Mesendoderm (in vitro differentiated cells): ENCODE measurements at regions not wholly inside any gene's neighbourhood (a gene's known extent, or its start where the extent isn't known, plus 50 kb on each side); places are given as distances from the start of the nearest gene placed in this dataset.

Source experiments
- DNase-seq: peaks from one replicate; pipeline ENCODE4 v3.0.0; 2013
- H2AK5ac ChIP-seq: 2 replicates; pipeline ENCODE4 v1.6.1; 2013; ENCODE audit warnings: low read length, inconsistent platforms
- H2BK120ac ChIP-seq: 2 replicates; pipeline ENCODE4 v1.6.1; 2013; ENCODE audit warnings: low read depth, mild to moderate bottlenecking, low read length, moderate library complexity, mixed read lengths
- H2BK15ac ChIP-seq: replicated peaks from 2 replicates; pipeline ENCODE4 v1.6.1; 2013; ENCODE audit warnings: low read depth, mild to moderate bottlenecking, moderate library complexity
- H2BK5ac ChIP-seq: 2 replicates; pipeline ENCODE4 v1.6.1; 2013; ENCODE audit warnings: low read length, inconsistent platforms
- H3K18ac ChIP-seq: 2 replicates; pipeline ENCODE4 v1.6.1; 2013; ENCODE audit warnings: mild to moderate bottlenecking, low read length, mixed read lengths
- H3K23ac ChIP-seq: one replicate; pipeline ENCODE4 v1.6.1; 2013; ENCODE audit warnings: low read length
- H3K27ac ChIP-seq: 2 replicates; pipeline ENCODE4 v1.5.1; 2013; ENCODE audit warnings: low read depth, mild to moderate bottlenecking, inconsistent platforms, low read length, moderate library complexity
- H3K27me3 ChIP-seq: 2 replicates; pipeline ENCODE4 v1.6.1; 2013; ENCODE audit warnings: low read length, control low read depth, mild to moderate bottlenecking, inconsistent platforms; ENCODE audit not compliant: insufficient read depth, poor library complexity
- H3K36me3 ChIP-seq: 2 replicates; pipeline ENCODE4 v1.6.1; 2013; ENCODE audit warnings: low read length, inconsistent platforms; ENCODE audit not compliant: control insufficient read depth, insufficient read depth
- H3K4ac ChIP-seq: one replicate; pipeline ENCODE4 v1.6.1; 2013; ENCODE audit warnings: low read depth, mild to moderate bottlenecking, low read length, moderate library complexity
- H3K4me1 ChIP-seq: 2 replicates; pipeline ENCODE4 v1.6.1; 2013; ENCODE audit warnings: low read depth, low read length, inconsistent platforms; ENCODE audit not compliant: control insufficient read depth
- H3K4me2 ChIP-seq: 2 replicates; pipeline ENCODE4 v1.6.1; 2013; ENCODE audit warnings: low read length
- H3K4me3 ChIP-seq: 2 replicates; pipeline ENCODE4 v1.5.1; 2013; ENCODE audit warnings: mild to moderate bottlenecking, low read length
- H3K56ac ChIP-seq: one replicate; pipeline ENCODE4 v1.6.1; 2013; ENCODE audit warnings: low read length
- H3K79me1 ChIP-seq: 2 replicates; pipeline ENCODE4 v1.6.1; 2013; ENCODE audit warnings: low read length, inconsistent platforms
- H3K79me2 ChIP-seq: 2 replicates; pipeline ENCODE4 v1.6.1; 2013; ENCODE audit warnings: mild to moderate bottlenecking, low read length; ENCODE audit not compliant: control insufficient read depth, insufficient read depth
- H3K9ac ChIP-seq: 2 replicates; pipeline ENCODE4 v1.6.1; 2013; ENCODE audit warnings: low read length, inconsistent platforms
- H4K5ac ChIP-seq: one replicate; pipeline ENCODE4 v1.6.1; 2013; ENCODE audit warnings: low read length
- H4K8ac ChIP-seq: one replicate; pipeline ENCODE4 v1.6.1; 2013; ENCODE audit warnings: low read depth, mild to moderate bottlenecking, control low read depth, low read length, moderate library complexity
- WGBS: extraction: QIAGEN DNeasy Blood & Tissue Kit; methylation state at CpG from one replicate; pipeline ENCODE4 v1.1.7; 2013; ENCODE audit warnings: low lambda C conversion rate, missing lambda C conversion rate; ENCODE audit not compliant: insufficient coverage; ENCODE audit errors: extremely low coverage; 5-methylcytosine and 5-hydroxymethylcytosine counted together

DNA sequence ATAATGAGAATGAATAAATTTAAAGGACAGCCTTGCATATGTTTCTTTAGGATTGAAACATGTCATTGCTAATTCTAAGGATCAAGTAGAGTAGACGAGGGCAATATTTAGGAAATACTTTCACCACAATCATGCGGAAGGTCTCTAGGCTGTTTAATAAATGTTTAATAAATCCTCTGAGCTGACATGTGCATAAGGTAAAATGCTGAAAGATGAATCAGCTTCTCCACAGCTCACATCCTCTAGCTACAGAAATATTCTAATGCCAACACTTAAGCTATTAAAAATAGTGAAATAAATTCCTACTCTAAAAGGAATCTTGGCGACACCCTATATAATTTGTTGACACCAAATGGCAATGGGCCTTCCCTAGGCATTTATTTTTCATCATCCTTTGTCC lies 407.3 kb downstream of the TBL1XR1 start:
- H2BK5ac ChIP-seq: no peak overlapping the region
- no peak overlapping the region for H3K9ac ChIP-seq
- H2AK5ac ChIP-seq: no peak overlapping the region
- no peak overlapping the region for H3K4ac ChIP-seq
- no peak overlapping the region for H3K4me3 ChIP-seq
- no peaks in the 10 kb centered on the region for H3K27me3 ChIP-seq
- H2BK15ac ChIP-seq: no peak overlapping the region
- H4K5ac ChIP-seq: no peak overlapping the region
- H3K56ac ChIP-seq: no peak overlapping the region
- H3K4me1 ChIP-seq: no peaks in the 10 kb centered on the region
- DNase-seq: no peak
- no peak overlapping the region for H3K4me2 ChIP-seq
- H3K18ac ChIP-seq: no peak overlapping the region
- no CpG with 5 or more reads among the region's 3 CpGs for WGBS
- no peaks in the 10 kb centered on the region for H3K79me2 ChIP-seq
- H3K79me1 ChIP-seq: no peaks in the 10 kb centered on the region
- no peak overlapping the region for H4K8ac ChIP-seq
- no peaks in the 10 kb centered on the region for H3K36me3 ChIP-seq
- no peak overlapping the region for H3K23ac ChIP-seq
- H3K27ac ChIP-seq: no peak overlapping the region
- H2BK120ac ChIP-seq: no peak overlapping the region

DNA sequence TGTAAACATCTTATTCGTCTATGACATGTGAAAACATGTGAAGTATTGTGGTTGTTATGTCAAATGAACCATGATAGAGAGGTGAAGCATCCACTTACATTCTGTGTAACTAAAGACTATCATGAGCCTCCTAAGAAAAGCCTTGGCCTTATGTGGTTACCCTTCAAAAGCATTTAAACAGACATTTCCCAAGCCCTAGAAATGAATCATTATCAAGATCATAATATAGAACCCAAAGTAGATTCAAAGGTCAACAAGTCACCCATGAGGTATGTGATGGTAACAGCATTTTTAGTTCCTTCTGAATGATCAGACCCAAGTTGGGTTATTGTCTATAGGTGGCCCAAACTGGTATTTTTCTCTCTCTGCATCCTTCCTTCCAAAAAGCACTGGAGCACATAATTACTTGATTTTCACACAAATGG lies 408.0 kb downstream of the TBL1XR1 start:
- no peaks in the 10 kb centered on the region for H3K79me2 ChIP-seq
- no peak overlapping the region for H3K23ac ChIP-seq
- no peak overlapping the region for H3K4me3 ChIP-seq
- no peak overlapping the region for H3K56ac ChIP-seq
- H4K5ac ChIP-seq: no peak overlapping the region
- no peak overlapping the region for H3K27ac ChIP-seq
- H3K27me3 ChIP-seq: no peaks in the 10 kb centered on the region
- no peak overlapping the region for H2BK15ac ChIP-seq
- H3K9ac ChIP-seq: no peak overlapping the region
- H3K79me1 ChIP-seq: no peaks in the 10 kb centered on the region
- H2AK5ac ChIP-seq: no peak overlapping the region
- no peak for DNase-seq
- H2BK120ac ChIP-seq: no peak overlapping the region
- no peak overlapping the region for H3K18ac ChIP-seq
- H3K4ac ChIP-seq: no peak overlapping the region
- no peaks in the 10 kb centered on the region for H3K4me1 ChIP-seq
- no CpG with 5 or more reads among the region's 1 CpG for WGBS
- H3K36me3 ChIP-seq: no peaks in the 10 kb centered on the region
- no peak overlapping the region for H2BK5ac ChIP-seq
- no peak overlapping the region for H3K4me2 ChIP-seq
- H4K8ac ChIP-seq: no peak overlapping the region

DNA sequence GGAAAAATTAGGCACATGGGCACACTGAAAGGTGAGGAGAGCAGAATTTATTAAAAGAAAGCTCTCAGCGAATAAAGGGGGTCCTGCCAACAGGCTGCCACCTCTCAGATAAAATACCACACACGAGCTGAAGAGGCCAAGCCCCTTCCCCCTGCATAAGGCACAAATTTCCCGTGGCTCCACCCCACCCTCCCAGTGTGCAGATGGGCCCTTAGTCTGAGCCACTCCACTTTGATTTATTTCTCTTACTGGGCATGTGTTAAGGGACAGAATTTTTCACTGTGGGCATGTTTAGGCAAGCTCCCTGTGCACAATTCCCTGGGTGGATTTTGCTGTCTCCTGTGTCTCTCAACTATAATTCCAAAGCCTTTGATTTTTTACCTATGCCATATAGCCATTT lies 409.8 kb downstream of the TBL1XR1 start:
- no peak overlapping the region for H2AK5ac ChIP-seq
- no peaks in the 10 kb centered on the region for H3K79me1 ChIP-seq
- no peak overlapping the region for H4K8ac ChIP-seq
- no peak overlapping the region for H3K4me2 ChIP-seq
- H2BK120ac ChIP-seq: no peak overlapping the region
- H3K4me1 ChIP-seq: no peaks in the 10 kb centered on the region
- H4K5ac ChIP-seq: no peak overlapping the region
- no peak overlapping the region for H2BK15ac ChIP-seq
- no peaks in the 10 kb centered on the region for H3K36me3 ChIP-seq
- H3K79me2 ChIP-seq: no peaks in the 10 kb centered on the region
- H3K4ac ChIP-seq: no peak overlapping the region
- H3K27ac ChIP-seq: no peak overlapping the region
- H3K23ac ChIP-seq: no peak overlapping the region
- no peak overlapping the region for H3K18ac ChIP-seq
- no peaks in the 10 kb centered on the region for H3K27me3 ChIP-seq
- no peak overlapping the region for H3K9ac ChIP-seq
- DNase-seq: no peak
- H3K4me3 ChIP-seq: no peak overlapping the region
- WGBS: no CpG with 5 or more reads among the region's 3 CpGs
- H3K56ac ChIP-seq: no peak overlapping the region
- no peak overlapping the region for H2BK5ac ChIP-seq

DNA sequence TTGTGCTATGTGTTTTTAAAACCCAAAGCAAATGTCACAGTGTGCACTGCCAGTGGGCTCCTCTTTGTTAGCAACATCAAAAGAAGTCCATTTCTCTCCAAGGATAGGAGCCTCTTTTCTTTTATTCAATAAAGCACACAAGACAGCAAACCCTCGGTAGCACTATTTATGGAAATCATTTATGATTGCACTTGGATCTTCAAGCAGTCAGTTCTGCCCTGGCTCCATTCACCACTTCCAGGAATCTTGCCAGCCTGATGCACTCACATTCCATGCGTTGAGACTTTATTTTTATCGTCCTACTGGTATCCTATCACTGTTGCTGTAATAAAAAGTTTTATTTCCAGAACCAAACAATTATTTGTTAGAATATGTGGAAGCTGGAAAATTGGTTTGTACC lies 412.1 kb downstream of the TBL1XR1 start:
- WGBS: no CpG with 5 or more reads among the region's 3 CpGs
- Histone ChIP-seq H3K4me2 (no peak overlapping the region), H3K56ac (no peak overlapping the region), H3K4me3 (no peak overlapping the region), H3K18ac (peak overlapping the region; percentile 28), H2BK5ac (no peak overlapping the region), H2AK5ac (no peak overlapping the region), H3K79me1 (no peaks in the 10 kb centered on the region), H2BK15ac (no peak overlapping the region), H4K5ac (no peak overlapping the region), H3K27me3 (no peaks in the 10 kb centered on the region), H3K4me1 (no peaks in the 10 kb centered on the region), H3K27ac (no peak overlapping the region), H2BK120ac (no peak overlapping the region), H3K36me3 (no peaks in the 10 kb centered on the region), H4K8ac (no peak overlapping the region), H3K23ac (no peak overlapping the region), H3K9ac (no peak overlapping the region), H3K4ac (no peak overlapping the region), H3K79me2 (no peaks in the 10 kb centered on the region)
- DNase-seq: no peak

DNA sequence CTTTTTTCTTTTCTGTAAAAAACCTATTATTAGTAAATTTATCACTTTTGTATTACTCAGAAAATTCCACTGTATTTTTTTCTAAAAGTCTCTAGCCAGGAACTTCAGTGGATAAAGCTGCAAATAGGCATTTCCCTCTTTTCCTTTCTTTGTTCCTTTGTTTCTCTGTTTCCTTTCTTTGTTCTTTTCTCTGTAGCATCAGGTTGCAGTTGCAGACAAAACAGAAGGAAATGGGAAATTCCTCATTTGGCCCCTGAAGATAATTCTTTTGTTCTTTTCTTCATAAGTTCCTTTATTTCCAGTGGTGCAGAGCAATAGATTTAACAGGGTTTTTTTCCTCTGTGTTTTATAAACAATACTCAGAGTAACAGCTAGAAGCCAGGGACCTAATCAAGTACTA lies 416.5 kb downstream of the TBL1XR1 start:
- no peaks in the 10 kb centered on the region for H3K4me1 ChIP-seq
- H3K18ac ChIP-seq: no peak overlapping the region
- H4K8ac ChIP-seq: no peak overlapping the region
- no peak for DNase-seq
- no peak overlapping the region for H2BK5ac ChIP-seq
- no peaks in the 10 kb centered on the region for H3K27me3 ChIP-seq
- H3K36me3 ChIP-seq: no peaks in the 10 kb centered on the region
- H3K79me2 ChIP-seq: no peaks in the 10 kb centered on the region
- no peak overlapping the region for H2AK5ac ChIP-seq
- H3K4me3 ChIP-seq: no peak overlapping the region
- no peak overlapping the region for H3K4me2 ChIP-seq
- no peak overlapping the region for H3K23ac ChIP-seq
- no peak overlapping the region for H3K4ac ChIP-seq
- no peak overlapping the region for H3K9ac ChIP-seq
- no peak overlapping the region for H4K5ac ChIP-seq
- H3K56ac ChIP-seq: no peak overlapping the region
- no peaks in the 10 kb centered on the region for H3K79me1 ChIP-seq
- no peak overlapping the region for H2BK15ac ChIP-seq
- no peak overlapping the region for H2BK120ac ChIP-seq
- no peak overlapping the region for H3K27ac ChIP-seq

DNA sequence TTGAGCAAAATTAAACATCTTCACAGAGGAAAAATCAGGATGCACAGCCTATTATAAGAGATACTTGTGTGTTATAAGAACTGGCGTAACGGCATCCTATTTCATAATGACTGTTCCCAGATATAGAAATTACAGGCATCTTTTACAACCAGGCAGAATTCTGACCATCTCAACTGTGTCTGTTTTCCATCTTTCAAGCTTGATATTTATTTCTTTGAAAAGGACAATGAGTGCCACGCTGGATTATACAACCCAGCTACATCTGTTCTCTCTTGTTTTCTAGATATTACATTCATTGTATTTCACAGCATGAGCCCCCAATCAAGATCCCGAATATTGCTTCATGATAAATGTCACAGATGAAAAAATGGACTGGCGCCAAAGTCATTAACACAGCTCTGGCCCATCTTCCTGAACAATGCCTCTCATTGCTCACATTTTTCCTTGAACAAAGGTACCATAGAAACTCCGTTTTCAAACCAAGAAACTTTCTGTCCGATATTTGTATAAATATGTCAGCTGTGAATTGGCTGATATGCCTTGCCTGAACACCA lies 420.6 kb downstream of the TBL1XR1 start:
- Histone ChIP-seq H3K79me2 (no peaks in the 10 kb centered on the region), H2AK5ac (no peak overlapping the region), H3K23ac (no peak overlapping the region), H3K4me2 (no peak overlapping the region), H3K9ac (no peak overlapping the region), H3K56ac (no peak overlapping the region), H3K27ac (no peak overlapping the region), H3K18ac (no peak overlapping the region), H3K4me3 (no peak overlapping the region), H4K8ac (no peak overlapping the region), H3K4ac (no peak overlapping the region), H3K36me3 (no peaks in the 10 kb centered on the region), H2BK15ac (no peak overlapping the region), H2BK120ac (no peak overlapping the region), H2BK5ac (no peak overlapping the region), H4K5ac (no peak overlapping the region), H3K27me3 (no peaks in the 10 kb centered on the region), H3K4me1 (no peaks in the 10 kb centered on the region), H3K79me1 (no peaks in the 10 kb centered on the region)
- WGBS: no CpG with 5 or more reads among the region's 7 CpGs
- no peak for DNase-seq
